OCI-M2 (cell line): ENCODE measurements at regions not wholly inside any gene's neighbourhood (a gene's known extent, or its start where the extent isn't known, plus 50 kb on each side); places are given as distances from the start of the nearest gene placed in this dataset.
"Not testable (repeated sequence)": the region's sequence is repeated elsewhere in the genome, so short reads cannot be mapped to it uniquely, and the experiment has no call there.

ENCODE experiments used
- DNase-seq: peaks from one replicate; lab custom pipeline; 2025; ENCODE audit not compliant: unreplicated experiment; lab: John Stamatoyannopoulos, UW

GRCh38 chr3:191737742-191738141, 276.8 kb downstream of the PYDC2 start:
- DNase-seq, result no peak

- no peak for DNase-seq
Observed at GRCh38 chr3:191740712-191741111, 279.7 kb downstream of the PYDC2 start.

DNA sequence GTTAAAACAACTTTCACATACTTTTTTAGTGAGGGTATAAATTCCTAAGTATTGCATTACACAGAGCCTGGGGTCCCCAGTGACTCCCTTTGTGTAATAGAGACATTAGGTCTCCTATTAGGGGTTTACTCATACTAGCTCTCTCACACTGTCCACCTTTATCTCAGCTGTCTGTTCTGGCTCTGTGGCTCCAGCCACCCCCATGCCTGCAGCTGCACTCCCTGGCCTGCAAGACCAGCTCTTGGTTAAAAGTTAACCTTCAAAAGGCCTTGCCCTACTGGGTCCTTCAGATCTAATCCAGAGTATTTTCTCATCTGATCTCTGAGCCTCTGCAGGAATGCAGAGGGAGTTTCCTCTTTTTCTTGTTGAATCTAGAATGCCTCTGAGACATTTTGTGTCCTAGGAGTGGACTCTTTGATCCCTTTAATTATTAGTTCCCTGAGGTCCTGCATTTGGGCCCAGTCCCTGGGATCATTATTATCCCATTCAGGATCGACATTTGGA, 280.9 kb downstream of the PYDC2 start:
- DNase-seq, result not testable (repeated sequence)

DNA sequence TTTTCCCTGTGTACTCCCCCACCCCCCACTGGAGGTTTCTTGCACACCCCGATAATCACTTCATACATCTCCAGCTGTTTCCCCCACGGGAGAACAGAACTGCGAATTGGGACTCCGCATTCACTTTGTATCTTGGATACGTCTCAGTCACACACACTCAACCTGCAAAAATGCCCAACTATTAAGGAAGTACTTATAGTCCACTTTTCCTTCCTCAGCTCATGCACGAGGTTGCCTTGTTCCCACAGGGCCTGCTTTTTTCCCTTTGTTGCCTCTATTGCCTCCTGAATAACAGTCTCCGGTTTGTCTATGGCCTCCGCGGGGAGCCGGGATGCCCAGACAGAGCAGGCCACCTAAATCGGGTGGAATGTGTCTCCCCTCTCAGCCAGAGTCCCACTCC, 282.3 kb downstream of the PYDC2 start:
- no peak for DNase-seq

DNA sequence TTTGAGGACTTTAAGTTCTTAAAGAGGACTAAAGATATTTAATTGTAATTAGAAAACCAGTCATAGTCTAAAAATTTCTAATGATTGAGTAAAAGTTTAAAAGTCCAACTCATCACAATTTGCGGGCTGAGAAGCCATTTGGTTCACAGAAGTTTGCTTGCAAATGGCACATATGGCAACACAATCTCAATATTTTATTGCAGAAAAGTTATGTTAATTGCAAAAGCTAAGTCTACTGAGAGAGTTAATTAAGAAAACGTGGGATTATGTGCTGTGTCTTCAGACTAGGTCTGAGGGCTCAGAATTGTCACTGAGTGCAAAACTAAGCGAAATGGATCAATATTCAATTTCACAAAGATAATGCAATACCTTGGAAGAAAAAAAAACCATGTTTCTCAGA, 289.7 kb downstream of the PYDC2 start:
- no peak for DNase-seq

GRCh38 chr3:191753196-191753595, 292.2 kb downstream of the PYDC2 start:
- no peak for DNase-seq

GRCh38 chr3:191761906-191762305, 300.9 kb downstream of the PYDC2 start:
- no peak for DNase-seq

DNA sequence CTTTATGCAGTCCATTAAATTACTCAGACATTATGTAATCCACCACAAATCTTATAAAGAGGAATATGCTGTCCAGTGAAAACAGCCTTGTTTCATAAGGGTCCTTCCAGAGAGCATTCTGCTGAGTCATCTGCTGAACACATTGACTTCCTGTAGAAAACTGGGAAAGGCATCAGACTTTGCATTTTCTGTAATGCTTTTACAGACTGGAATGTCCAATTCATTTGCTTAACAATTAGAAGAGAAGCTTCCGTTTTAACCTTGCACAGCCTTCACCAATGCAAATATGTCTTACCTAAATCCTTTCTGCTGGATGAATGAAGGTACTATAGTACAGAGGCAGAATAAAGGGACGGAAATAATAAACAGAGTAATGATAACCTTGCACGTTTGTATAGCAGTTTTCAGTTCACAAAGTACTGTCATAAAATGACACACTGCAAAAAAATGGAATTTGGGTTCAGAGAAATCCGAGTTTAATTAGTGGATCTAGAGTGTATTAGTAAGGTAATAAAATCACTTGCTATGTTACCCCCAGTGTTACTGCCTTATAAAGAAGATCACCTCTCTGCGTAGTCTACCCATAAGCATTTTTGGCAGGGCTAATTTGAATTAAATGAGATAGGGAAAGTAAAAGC, 301.5 kb downstream of the PYDC2 start:
- no peak for DNase-seq

- no peak for DNase-seq
Observed at GRCh38 chr3:191768421-191768820, 307.5 kb downstream of the PYDC2 start.

DNA sequence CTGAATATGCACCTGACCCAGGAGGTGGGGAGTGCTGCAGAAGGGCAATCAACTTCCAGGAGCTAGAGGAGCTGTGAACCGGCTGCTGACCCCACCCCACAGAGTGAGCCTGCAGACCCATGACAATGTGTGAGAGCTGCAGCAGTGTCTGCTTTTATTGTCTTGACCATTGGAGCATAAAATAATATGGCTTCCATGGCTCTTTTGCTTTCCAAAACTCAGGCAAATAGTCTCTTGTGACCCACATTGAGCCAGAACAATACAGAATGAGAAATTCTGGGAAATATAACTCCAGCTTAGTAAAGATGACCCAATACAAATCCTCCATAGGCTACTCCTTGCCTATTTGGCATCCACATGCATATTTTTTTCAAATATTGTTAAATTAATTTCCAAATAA, 309.6 kb downstream of the PYDC2 start:
- no peak for DNase-seq

DNA sequence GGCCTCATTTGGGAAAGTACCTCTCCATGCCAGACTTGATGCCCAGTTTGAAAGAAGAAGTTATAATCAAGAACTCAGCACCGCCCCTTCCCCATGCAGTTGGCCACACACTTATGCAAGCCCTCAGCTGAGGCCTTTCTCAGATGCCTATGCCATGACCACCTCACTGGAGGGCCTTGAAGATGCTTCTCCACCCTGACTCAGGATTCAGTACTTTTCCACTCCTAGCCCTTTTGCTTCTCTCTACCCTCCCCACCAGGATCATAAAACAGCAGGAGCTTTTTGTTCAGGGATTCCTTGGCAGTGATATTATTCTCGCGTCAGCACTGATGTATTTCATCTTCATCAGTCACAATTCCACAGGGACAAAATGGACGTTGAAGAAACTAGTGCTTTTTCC, 313.5 kb downstream of the PYDC2 start:
- no peak for DNase-seq

DNA sequence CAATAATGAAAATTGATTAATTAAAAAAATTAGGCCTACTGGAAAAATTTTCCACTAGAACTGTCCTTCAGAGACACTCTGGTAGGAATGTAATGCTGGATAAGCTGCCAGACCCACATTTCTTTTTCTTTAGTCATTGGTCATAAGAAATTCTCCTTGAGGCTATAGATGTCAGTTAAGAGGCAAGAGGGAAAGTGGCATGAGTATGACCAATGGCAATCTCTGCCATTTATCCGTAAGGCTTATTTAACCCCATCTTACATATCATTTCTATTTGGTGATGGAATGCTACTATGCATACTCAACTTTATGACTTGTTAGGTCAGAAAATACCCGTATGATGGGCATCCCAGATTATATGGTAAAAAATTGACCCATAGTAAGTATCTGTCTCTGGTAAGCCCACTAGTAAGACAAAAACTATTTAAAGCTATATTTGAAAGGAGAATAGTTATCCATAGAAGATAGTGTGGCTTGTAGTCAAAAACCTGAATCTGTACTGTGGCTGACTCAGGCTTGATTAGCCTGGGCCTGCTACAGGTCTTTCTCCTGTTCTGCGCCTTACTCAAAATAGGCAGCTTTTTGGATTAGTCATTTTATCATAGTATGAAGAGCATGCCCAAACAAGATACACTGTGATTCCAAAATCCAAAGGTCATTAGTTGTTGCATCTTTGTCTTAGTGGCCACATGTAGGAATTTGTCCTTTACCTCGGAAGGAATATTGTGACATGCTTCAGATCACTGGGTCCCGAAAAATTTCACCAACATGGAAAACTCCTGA, 314.7 kb downstream of the PYDC2 start:
- DNase-seq, result no peak

GRCh38 chr3:191781044-191781443, 320.1 kb downstream of the PYDC2 start:
- no peak for DNase-seq

- no peak for DNase-seq
Observed at GRCh38 chr3:191783024-191783423, 322.1 kb downstream of the PYDC2 start.

GRCh38 chr3:191790934-191791333, 330.0 kb downstream of the PYDC2 start:
- no peak for DNase-seq

GRCh38 chr3:191792580-191792979, 331.6 kb downstream of the PYDC2 start:
- DNase-seq, result no peak

DNA sequence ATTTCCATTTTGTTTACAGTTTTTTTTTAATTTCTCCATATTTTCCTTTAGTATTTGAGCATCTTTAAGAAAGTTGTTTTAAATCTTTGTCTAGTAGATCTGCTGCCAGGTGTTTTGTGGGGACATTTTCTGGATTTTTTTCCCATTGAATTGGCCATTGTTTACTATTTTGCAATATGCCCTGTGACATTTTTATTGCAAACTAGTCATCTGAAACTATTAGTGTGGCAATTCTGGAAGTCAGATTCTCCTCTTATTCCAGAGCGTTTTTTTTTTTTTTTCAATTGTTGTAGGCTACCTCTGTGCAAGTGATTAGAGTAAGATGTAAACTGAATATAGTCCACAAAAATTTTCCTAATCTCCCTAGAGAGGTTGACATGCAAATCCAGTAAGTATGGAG, 334.2 kb downstream of the PYDC2 start:
- DNase-seq, result no peak

- DNase-seq, result no peak
Observed at GRCh38 chr3:191797271-191797670, 336.3 kb downstream of the PYDC2 start.

- DNase-seq, result no peak
Observed at GRCh38 chr3:191802671-191803070, 341.7 kb downstream of the PYDC2 start.

- no peak for DNase-seq
Observed at GRCh38 chr3:191804935-191805334, 344.0 kb downstream of the PYDC2 start.

- DNase-seq, result no peak
Observed at GRCh38 chr3:191808073-191808472, 347.1 kb downstream of the PYDC2 start.

- DNase-seq, result no peak
Observed at GRCh38 chr3:191809326-191809949, 348.5 kb downstream of the PYDC2 start.
